Activated T-cell treated with anti-CD3 and anti-CD28 coated beads, Interleukin-2, amount 50 U/mL, for 1 hour (primary cell): ENCODE measurements at regions not wholly inside any gene's neighbourhood (a gene's known extent, or its start where the extent isn't known, plus 50 kb on each side); places are given as distances from the start of the nearest gene placed in this dataset.
A peak's percentile ranks its signal among the peaks of the same experiment; 100 is the strongest.

Experiments used
- DNase-seq: peaks from one replicate; pipeline ENCODE4 v3.0.0-alpha.2; 2020

- no peak for DNase-seq
These were observed 243.7 kb upstream of the PDE10A start for GRCh38 chr6:165906736-165907135.

GRCh38 chr6:165905744-165906143, 242.7 kb upstream of the PDE10A start:
- no peak for DNase-seq

GRCh38 chr6:165900970-165901369, 237.9 kb upstream of the PDE10A start:
- no peak for DNase-seq

GRCh38 chr6:165899611-165900010, 236.6 kb upstream of the PDE10A start:
- DNase-seq: no peak

- no peak for DNase-seq
These were observed 232.6 kb upstream of the PDE10A start for GRCh38 chr6:165895421-165896165.

- no peak for DNase-seq
These were observed 231.3 kb upstream of the PDE10A start for GRCh38 chr6:165894171-165894825.

- DNase-seq: no peak
These were observed 230.4 kb upstream of the PDE10A start for GRCh38 chr6:165893431-165893830.

- DNase-seq: no peak
These were observed 228.3 kb upstream of the PDE10A start for GRCh38 chr6:165891320-165891719.

GRCh38 chr6:165890404-165890735, 227.3 kb upstream of the PDE10A start:
- no peak for DNase-seq

- DNase-seq: no peak
These were observed 226.8 kb upstream of the PDE10A start for GRCh38 chr6:165889636-165890403.

- no peak for DNase-seq
These were observed 223.1 kb upstream of the PDE10A start for GRCh38 chr6:165886169-165886568.

- DNase-seq: peak; percentile 59
These were observed 222.0 kb upstream of the PDE10A start for GRCh38 chr6:165884813-165885765.

- DNase-seq: no peak
These were observed 221.0 kb upstream of the PDE10A start for GRCh38 chr6:165883851-165884640.

- no peak for DNase-seq
These were observed 218.8 kb upstream of the PDE10A start for GRCh38 chr6:165881806-165882205.

GRCh38 chr6:165880686-165881085, 217.6 kb upstream of the PDE10A start:
- no peak for DNase-seq

GRCh38 chr6:165877773-165878172, 214.7 kb upstream of the PDE10A start:
- no peak for DNase-seq

- no peak for DNase-seq
These were observed 214.2 kb upstream of the PDE10A start for GRCh38 chr6:165877192-165877591.

GRCh38 chr6:165876588-165876987, 213.5 kb upstream of the PDE10A start:
- DNase-seq: no peak

- no peak for DNase-seq
These were observed 212.9 kb upstream of the PDE10A start for GRCh38 chr6:165875946-165876345.

- no peak for DNase-seq
These were observed 210.9 kb upstream of the PDE10A start for GRCh38 chr6:165873976-165874375.

GRCh38 chr6:165872811-165873210, 209.8 kb upstream of the PDE10A start:
- no peak for DNase-seq

GRCh38 chr6:165872311-165872710, 209.3 kb upstream of the PDE10A start:
- no peak for DNase-seq
